ENCODE measurements at regions not wholly inside any gene's neighbourhood (a gene's known extent, or its start where the extent isn't known, plus 50 kb on each side); places are given as distances from the start of the nearest gene placed in this dataset.
"Not testable (repeated sequence)": the region's sequence is repeated elsewhere in the genome, so short reads cannot be mapped to it uniquely, and the experiment has no call there.

DNA sequence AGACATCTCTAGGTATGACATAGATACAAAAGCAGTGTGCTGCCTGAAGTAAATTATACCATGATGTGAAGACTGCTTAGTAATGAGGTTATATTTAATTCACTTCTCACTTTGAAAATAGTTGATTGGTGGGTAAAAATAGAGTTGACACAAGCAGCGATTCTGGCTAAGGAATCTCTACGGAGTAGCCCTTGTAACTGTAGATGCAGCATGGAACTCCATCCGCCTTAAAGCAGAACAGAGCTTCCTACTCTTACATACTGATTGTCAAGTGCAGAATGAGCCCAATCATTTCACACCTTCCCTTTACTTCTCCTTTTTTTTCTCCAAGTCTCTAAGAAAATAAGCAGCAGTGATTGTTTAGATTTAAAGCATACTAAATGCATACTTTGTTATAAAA lies 1594.6 kb upstream of the SLC39A10 start:
- Histone ChIP-seq H3K9me3 (no peaks in the 10 kb centered on the region), H3K4me3 (replicated peaks in 1 of 3) (no peak overlapping the region), H3K36me3 (no peaks in the 10 kb centered on the region), H3K27ac (no peak overlapping the region), H3K27me3 (no peaks in the 10 kb centered on the region), H3K4me1 (no peaks in the 10 kb centered on the region)
- TF ChIP-seq POLR2A (IDR thresholded peaks at IDR 0.05) = no peak
- no peak for TF ChIP-seq CTCF (IDR thresholded peaks at IDR 0.05)
- no peak for DNase-seq
- WGBS, 2 donors = 71 to 76% methylated on average over 3 of the region's 3 CpGs
- intact Hi-C loops (cut with DNase I) = no loop called here

GRCh38 chr2:194060269-194060668 lies 1596.8 kb upstream of the SLC39A10 start:
- no peaks in the 10 kb centered on the region for H3K36me3 ChIP-seq
- no peak overlapping the region for H3K27ac ChIP-seq
- no peak for DNase-seq
- H3K9me3 ChIP-seq = no peaks in the 10 kb centered on the region
- intact Hi-C loops (cut with DNase I) = no loop called here
- no peaks in the 10 kb centered on the region for H3K27me3 ChIP-seq
- WGBS, 2 donors = 71 to 75% methylated on average over 3 of the region's 3 CpGs
- TF ChIP-seq CTCF (IDR thresholded peaks at IDR 0.05) = no peak
- TF ChIP-seq POLR2A (IDR thresholded peaks at IDR 0.05) = no peak
- H3K4me1 ChIP-seq = no peaks in the 10 kb centered on the region
- no peak overlapping the region for H3K4me3 ChIP-seq (replicated peaks in 1 of 3)

DNA sequence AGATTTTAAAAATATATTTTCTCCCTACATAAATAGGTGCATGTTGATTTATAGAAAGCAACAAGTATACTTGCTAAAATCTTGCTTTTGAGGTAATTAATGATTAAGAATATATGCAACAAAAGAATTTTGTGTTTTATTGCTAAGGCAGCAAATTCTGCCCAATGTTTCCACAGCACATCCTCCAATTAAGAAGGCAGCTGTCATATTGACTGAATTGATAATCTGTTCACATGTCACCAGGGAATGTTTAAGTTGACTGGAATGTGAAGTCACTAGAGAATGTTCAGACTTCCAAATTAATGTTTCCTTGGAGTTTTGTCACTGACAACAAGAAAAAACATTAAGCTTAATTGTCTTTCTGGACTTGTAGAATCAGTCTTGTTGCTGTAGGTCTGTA lies 1602.7 kb upstream of the SLC39A10 start:
- H3K9me3 ChIP-seq = no peaks in the 10 kb centered on the region
- no peaks in the 10 kb centered on the region for H3K27me3 ChIP-seq
- no peaks in the 10 kb centered on the region for H3K36me3 ChIP-seq
- H3K4me1 ChIP-seq = no peaks in the 10 kb centered on the region
- H3K4me3 ChIP-seq (replicated peaks in 1 of 3) = no peak overlapping the region
- H3K27ac ChIP-seq = no peak overlapping the region
- intact Hi-C loops (cut with DNase I) = no loop called here
- DNase-seq = no peak
- TF ChIP-seq CTCF (IDR thresholded peaks at IDR 0.05) (no peak), POLR2A (IDR thresholded peaks at IDR 0.05) (no peak)

GRCh38 chr2:194044321-194044720 lies 1612.7 kb upstream of the SLC39A10 start:
- no peaks in the 10 kb centered on the region for H3K27me3 ChIP-seq
- 88 to 90% methylated on average over 1 of the region's 1 CpG for WGBS, 2 donors
- TF ChIP-seq CTCF (IDR thresholded peaks at IDR 0.05) (no peak), POLR2A (IDR thresholded peaks at IDR 0.05) (no peak)
- no peak overlapping the region for H3K27ac ChIP-seq
- no peaks in the 10 kb centered on the region for H3K36me3 ChIP-seq
- H3K9me3 ChIP-seq = no peaks in the 10 kb centered on the region
- no peaks in the 10 kb centered on the region for H3K4me1 ChIP-seq
- no peak for DNase-seq
- no peak overlapping the region for H3K4me3 ChIP-seq (replicated peaks in 1 of 3)
- intact Hi-C loops (cut with DNase I) = no loop called here

DNA sequence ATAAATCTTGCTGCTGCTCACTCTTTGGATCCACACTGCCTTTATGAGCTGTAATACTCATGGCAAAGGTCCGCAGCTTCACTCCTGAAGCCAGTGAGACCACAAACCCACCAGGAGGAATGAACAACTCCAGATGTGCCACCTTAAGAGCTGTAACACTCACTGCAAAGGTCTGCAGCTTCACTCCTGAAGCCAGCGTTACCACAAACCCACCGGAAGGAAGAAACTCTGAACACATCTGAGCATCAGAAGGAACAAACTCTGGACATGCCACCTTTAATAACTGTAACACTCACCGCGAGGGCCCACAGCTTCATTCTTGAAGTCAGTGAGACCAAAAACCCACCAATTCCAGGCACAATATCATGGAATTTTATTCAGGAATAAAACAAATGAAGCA lies 1635.9 kb upstream of the SLC39A10 start:
- H3K4me3 ChIP-seq (replicated peaks in 1 of 3); DNase-seq; H3K4me1 ChIP-seq; H3K36me3 ChIP-seq; H3K27me3 ChIP-seq; H3K27ac ChIP-seq; H3K9me3 ChIP-seq; intact Hi-C loops (cut with DNase I): not testable (repeated sequence)
- 93 to 95% methylated on average over 5 of the region's 5 CpGs for WGBS, 2 donors

DNA sequence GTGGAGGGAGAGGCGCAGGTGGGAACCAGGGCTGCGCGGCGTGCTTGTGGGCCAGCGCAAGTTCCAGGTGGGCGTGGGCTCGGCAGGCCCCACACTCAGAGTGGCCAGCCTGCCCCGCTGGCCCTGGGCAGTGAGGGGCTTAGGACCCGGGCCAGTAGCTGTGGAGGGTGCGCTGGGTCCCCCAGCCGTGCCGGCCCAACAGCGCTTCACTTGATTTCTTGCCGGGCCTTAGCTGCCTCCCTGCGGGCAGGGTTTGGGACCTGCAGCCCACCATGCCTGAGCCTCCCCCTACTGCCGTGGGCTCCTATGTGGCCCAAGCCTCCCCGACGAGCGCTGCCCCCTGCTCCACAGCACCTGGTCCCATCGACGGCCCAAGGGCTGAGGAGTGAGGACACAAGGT lies 1636.9 kb upstream of the SLC39A10 start:
- DNase-seq = no peak
- WGBS, 2 donors = 95 to 98% methylated on average over 10 to 19 of the region's 21 CpGs
- H3K36me3 ChIP-seq = no peaks in the 10 kb centered on the region
- TF ChIP-seq CTCF (IDR thresholded peaks at IDR 0.05) (no peak), POLR2A (IDR thresholded peaks at IDR 0.05) (no peak)
- H3K9me3 ChIP-seq = no peaks in the 10 kb centered on the region
- no peaks in the 10 kb centered on the region for H3K4me1 ChIP-seq
- no peaks in the 10 kb centered on the region for H3K27me3 ChIP-seq
- H3K27ac ChIP-seq = no peak overlapping the region
- H3K4me3 ChIP-seq (replicated peaks in 1 of 3) = no peak overlapping the region
- intact Hi-C loops (cut with DNase I) = no loop called here
